WI38 (cell line): ENCODE measurements at regions not wholly inside any gene's neighbourhood (a gene's known extent, or its start where the extent isn't known, plus 50 kb on each side); places are given as distances from the start of the nearest gene placed in this dataset.
"Not testable (repeated sequence)": the region's sequence is repeated elsewhere in the genome, so short reads cannot be mapped to it uniquely, and the experiment has no call there.

Experiments
- H3K4me3 ChIP-seq: 2 replicates; pipeline ENCODE4 v1.5.1; 2011; ENCODE audit warnings: low read depth, mild to moderate bottlenecking, control low read depth, low read length
- TF ChIP-seq, protein P1 (sequence below): IDR thresholded peaks from 2 replicates; pipeline ENCODE4 v1.5.1; 2012; ENCODE audit warnings: low read depth, mild to moderate bottlenecking, control low read depth, low read length

DNA sequence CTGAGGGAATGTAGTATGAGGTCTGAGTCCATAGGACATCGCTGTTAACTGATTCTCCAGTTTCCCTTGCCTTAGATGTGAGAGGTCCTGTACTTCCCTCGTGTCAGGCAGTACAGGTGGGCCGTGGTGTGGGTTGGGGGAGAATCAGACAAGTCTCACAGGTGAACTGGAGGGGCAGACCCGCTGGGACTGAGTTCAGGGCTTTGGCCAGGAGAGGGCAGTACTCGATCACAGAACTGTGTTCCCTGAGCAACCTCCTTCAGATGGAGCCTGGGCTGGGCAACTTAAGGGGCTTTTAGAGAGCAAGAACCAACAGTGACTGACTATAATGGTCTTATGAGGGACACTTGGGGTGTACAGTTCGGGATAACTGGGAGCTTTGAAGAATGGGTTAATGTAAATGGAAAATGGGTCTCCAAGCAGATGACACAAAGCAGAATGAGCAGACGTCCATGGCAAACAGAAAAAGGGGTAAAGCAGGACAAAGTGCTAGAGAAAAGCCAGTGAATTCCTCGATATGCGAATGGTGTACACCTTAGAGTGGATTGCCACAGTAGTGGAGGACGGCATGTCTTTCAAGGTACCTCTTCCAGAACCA is 83.6 kb downstream of the CCNG2 start:
- H3K4me3 ChIP-seq: no peak overlapping the region
- TF ChIP-seq, protein P1, sequence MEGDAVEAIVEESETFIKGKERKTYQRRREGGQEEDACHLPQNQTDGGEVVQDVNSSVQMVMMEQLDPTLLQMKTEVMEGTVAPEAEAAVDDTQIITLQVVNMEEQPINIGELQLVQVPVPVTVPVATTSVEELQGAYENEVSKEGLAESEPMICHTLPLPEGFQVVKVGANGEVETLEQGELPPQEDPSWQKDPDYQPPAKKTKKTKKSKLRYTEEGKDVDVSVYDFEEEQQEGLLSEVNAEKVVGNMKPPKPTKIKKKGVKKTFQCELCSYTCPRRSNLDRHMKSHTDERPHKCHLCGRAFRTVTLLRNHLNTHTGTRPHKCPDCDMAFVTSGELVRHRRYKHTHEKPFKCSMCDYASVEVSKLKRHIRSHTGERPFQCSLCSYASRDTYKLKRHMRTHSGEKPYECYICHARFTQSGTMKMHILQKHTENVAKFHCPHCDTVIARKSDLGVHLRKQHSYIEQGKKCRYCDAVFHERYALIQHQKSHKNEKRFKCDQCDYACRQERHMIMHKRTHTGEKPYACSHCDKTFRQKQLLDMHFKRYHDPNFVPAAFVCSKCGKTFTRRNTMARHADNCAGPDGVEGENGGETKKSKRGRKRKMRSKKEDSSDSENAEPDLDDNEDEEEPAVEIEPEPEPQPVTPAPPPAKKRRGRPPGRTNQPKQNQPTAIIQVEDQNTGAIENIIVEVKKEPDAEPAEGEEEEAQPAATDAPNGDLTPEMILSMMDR: peak; percentile 77

DNA sequence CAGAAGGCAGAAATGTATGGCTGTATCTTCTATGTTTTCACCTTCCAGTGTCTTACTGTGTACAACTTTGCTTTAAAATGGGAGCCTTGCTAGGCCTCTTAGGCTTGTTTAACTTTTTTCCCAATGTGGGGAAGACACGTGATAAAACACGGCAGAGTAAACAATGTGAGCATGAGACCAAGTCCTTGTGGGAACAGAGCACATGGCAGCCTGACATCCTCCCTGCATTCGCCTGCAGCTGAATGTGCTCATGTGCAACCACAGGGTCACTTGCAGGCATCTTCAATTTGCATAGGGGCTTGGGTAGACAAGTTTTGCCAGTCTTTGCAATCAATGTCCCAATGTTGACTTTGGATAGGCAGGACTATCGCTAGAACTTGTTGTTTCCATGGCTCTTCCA is 91.8 kb downstream of the CCNG2 start:
- TF ChIP-seq, protein P1: no peak
- no peak overlapping the region for H3K4me3 ChIP-seq

DNA sequence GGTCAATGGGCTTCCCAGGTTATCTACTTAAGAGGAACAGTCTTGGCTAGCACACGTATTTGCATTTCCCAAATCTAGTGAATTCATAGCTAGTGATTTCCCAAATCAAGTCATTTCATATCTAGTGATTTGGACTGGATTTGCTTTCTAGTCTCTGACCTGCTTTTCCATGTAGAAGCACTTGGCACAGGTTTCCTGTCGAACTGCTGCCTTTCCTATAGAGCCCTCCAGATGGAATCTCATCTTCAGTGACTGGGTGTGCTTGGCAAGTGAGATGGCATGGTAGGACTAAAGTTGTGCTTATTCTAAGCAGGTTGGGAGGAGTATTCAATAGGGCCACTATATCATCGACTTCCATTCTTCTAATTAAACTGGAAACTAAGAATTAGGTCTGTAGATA is 94.7 kb downstream of the CCNG2 start:
- no peak overlapping the region for H3K4me3 ChIP-seq
- TF ChIP-seq, protein P1: no peak

DNA sequence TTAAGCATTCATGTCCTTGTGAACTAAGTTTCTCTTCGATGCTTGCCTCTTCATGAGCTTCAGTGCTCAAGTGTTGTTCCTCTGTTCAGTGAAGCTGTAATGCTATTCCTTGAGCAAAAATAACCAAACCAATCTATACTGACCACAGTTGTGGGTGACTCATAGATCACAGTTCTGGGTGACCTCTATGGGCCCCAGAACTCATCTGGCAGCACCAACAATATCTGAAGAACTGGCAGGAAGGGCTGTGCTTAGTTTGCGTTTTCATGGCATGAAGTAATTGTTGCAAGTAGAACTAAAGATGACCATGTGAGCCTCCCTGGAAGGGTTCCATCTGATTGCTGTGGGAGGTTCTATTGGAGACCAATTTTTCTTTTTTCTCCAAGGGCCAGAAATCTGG is 106.2 kb downstream of the CCNG2 start:
- no peak overlapping the region for H3K4me3 ChIP-seq
- TF ChIP-seq, protein P1: no peak

- H3K4me3 ChIP-seq: not testable (repeated sequence)
Observed at GRCh38 chr4:77263976-77264375, 107.0 kb downstream of the CCNG2 start.

- no peak overlapping the region for H3K4me3 ChIP-seq
- TF ChIP-seq, protein P1: no peak
Observed at GRCh38 chr4:77264826-77265225, 107.8 kb downstream of the CCNG2 start.

GRCh38 chr4:77268108-77268507 is 111.1 kb downstream of the CCNG2 start:
- no peak overlapping the region for H3K4me3 ChIP-seq

More at GRCh38 chr4:77268108-77268507, 111.1 kb downstream of the CCNG2 start:
- TF ChIP-seq, protein P1: no peak
